Small intestine (tissue), 7 donors: ENCODE measurements at regions not wholly inside any gene's neighbourhood (a gene's known extent, or its start where the extent isn't known, plus 50 kb on each side); places are given as distances from the start of the nearest gene placed in this dataset.
"Not testable (repeated sequence)": the region's sequence is repeated elsewhere in the genome, so short reads cannot be mapped to it uniquely, and the experiment has no call there.

Experiments used
- DNase-seq, 2 donors: peaks; one replicate each; pipeline versions ENCODE4 v3.0.0 to v3.0.0-alpha.2; 2013
- FAIRE-seq: peaks from 2 replicates; lab custom pipeline; 2012; peaks lifted over from hg19 to GRCh38; lab: Jason Lieb, UNC
- H3K27ac ChIP-seq, 3 donors: one replicate each; pipeline ENCODE4 v1.5.1; 2013; ENCODE audit warnings: low read length in 2 of 3, mild to moderate bottlenecking in 2 of 3, control low read depth in 1 of 3, inconsistent platforms in 1 of 3, low read depth in 1 of 3, moderate library complexity in 1 of 3
- H3K27me3 ChIP-seq, 3 donors: one replicate each; pipeline ENCODE4 v1.6.1; 2013; ENCODE audit warnings: low read length in 3 of 3, inconsistent platforms in 1 of 3; ENCODE audit not compliant: control insufficient read depth in 3 of 3, insufficient read depth in 3 of 3
- H3K36me3 ChIP-seq, 3 donors: one replicate each; pipeline ENCODE4 v1.6.1; 2013; ENCODE audit warnings: low read length in 3 of 3, inconsistent platforms in 1 of 3, low read depth in 1 of 3, mild to moderate bottlenecking in 1 of 3, moderate library complexity in 1 of 3; ENCODE audit not compliant: control insufficient read depth in 3 of 3, insufficient read depth in 2 of 3
- H3K4me1 ChIP-seq, 3 donors: one replicate each; pipeline ENCODE4 v1.6.1; 2013; ENCODE audit warnings: low read length in 2 of 3, inconsistent platforms in 1 of 3, low read depth in 1 of 3, mild to moderate bottlenecking in 1 of 3, moderate library complexity in 1 of 3; ENCODE audit not compliant: control insufficient read depth in 3 of 3, insufficient read depth in 2 of 3
- H3K4me3 ChIP-seq, 3 donors: one replicate each; pipeline ENCODE4 v1.5.1; 2013; ENCODE audit warnings: low read length in 3 of 3, control low read depth in 1 of 3, inconsistent platforms in 1 of 3, low read depth in 1 of 3, mild to moderate bottlenecking in 1 of 3, moderate library complexity in 1 of 3
- H3K9me3 ChIP-seq, 2 donors: one replicate each; pipeline ENCODE4 v1.6.1; 2013; ENCODE audit warnings: low read depth in 1 of 2, low read length in 1 of 2; ENCODE audit not compliant: control insufficient read depth in 2 of 2, insufficient read depth in 1 of 2
- WGBS, 3 donors: extraction: QIAGEN DNeasy Blood & Tissue Kit; methylation state at CpG; one replicate each; pipeline ENCODE4 v1.1.7; 2013; 5-methylcytosine and 5-hydroxymethylcytosine counted together
- donor health status: healthy with polysubstance abuse.
- donor health status: control.
- donor health status: control.
- donor health status: Bipolar disorder and iron deficiency.
- donor health status: healthy.

- Histone ChIP-seq H3K9me3 (no peaks in the 10 kb centered on the region), H3K36me3 (no peaks in the 10 kb centered on the region), H3K27me3 (no peaks in the 10 kb centered on the region), H3K27ac (no peak overlapping the region), H3K4me1 (no peaks in the 10 kb centered on the region), H3K4me3 (no peak overlapping the region)
- no peak for FAIRE-seq
- WGBS, 3 donors = 45 to 73% (median 53%) methylated on average over 3 of the region's 3 CpGs
- no peak for DNase-seq
These were observed 117.1 kb upstream of the MRPS22 start for GRCh38 chr3:139226731-139227130.

- Histone ChIP-seq H3K4me3 (no peak overlapping the region), H3K9me3 (no peaks in the 10 kb centered on the region), H3K27me3 (no peaks in the 10 kb centered on the region), H3K27ac (no peak overlapping the region), H3K36me3 (no peaks in the 10 kb centered on the region), H3K4me1 (no peaks in the 10 kb centered on the region)
- DNase-seq = no peak
- FAIRE-seq = no peak
- 27 to 42% (median 31%) methylated on average over 1 of the region's 1 CpG for WGBS, 3 donors
These were observed 116.7 kb upstream of the MRPS22 start for GRCh38 chr3:139227165-139227564.

- no peak for DNase-seq
- Histone ChIP-seq H3K36me3 (no peaks in the 10 kb centered on the region), H3K4me1 (no peaks in the 10 kb centered on the region), H3K9me3 (no peaks in the 10 kb centered on the region), H3K4me3 (no peak overlapping the region), H3K27me3 (no peaks in the 10 kb centered on the region), H3K27ac (no peak overlapping the region)
- 10 to 61% (median 36%) methylated on average over 4 of the region's 4 CpGs for WGBS, 3 donors
- no peak for FAIRE-seq
These were observed 116.0 kb upstream of the MRPS22 start for GRCh38 chr3:139227827-139228226.

GRCh38 chr3:139230391-139230790 lies 113.4 kb upstream of the MRPS22 start:
- WGBS, 3 donors = 89 to 92% (median 92%) methylated on average over 8 of the region's 8 CpGs
- FAIRE-seq (no peak), DNase-seq (no peak)
- Histone ChIP-seq H3K27me3 (no peaks in the 10 kb centered on the region), H3K9me3 (no peaks in the 10 kb centered on the region), H3K4me3 (no peak overlapping the region), H3K27ac (no peak overlapping the region), H3K36me3 (no peaks in the 10 kb centered on the region), H3K4me1 (no peaks in the 10 kb centered on the region)

GRCh38 chr3:139231555-139232281 lies 112.1 kb upstream of the MRPS22 start:
- no peak for DNase-seq
- no peaks in the 10 kb centered on the region for H3K27me3 ChIP-seq
- no peaks in the 10 kb centered on the region for H3K4me1 ChIP-seq
- FAIRE-seq = no peak
- H3K36me3 ChIP-seq = no peaks in the 10 kb centered on the region
- no peaks in the 10 kb centered on the region for H3K9me3 ChIP-seq
- no peak overlapping the region for H3K27ac ChIP-seq
- 69 to 88% (median 74%) methylated on average over 5 of the region's 5 CpGs for WGBS, 3 donors
- H3K4me3 ChIP-seq = no peak overlapping the region

GRCh38 chr3:139232341-139232740 lies 111.5 kb upstream of the MRPS22 start:
- H3K4me1 ChIP-seq, H3K27ac ChIP-seq, H3K9me3 ChIP-seq, DNase-seq, H3K36me3 ChIP-seq, FAIRE-seq, H3K27me3 ChIP-seq, H3K4me3 ChIP-seq: not testable (repeated sequence)
- 84 to 89% (median 84%) methylated on average over 3 of the region's 3 CpGs for WGBS, 3 donors

GRCh38 chr3:139234491-139234890 lies 109.3 kb upstream of the MRPS22 start:
- no peaks in the 10 kb centered on the region for H3K4me1 ChIP-seq
- H3K27ac ChIP-seq = no peak overlapping the region
- FAIRE-seq (no peak), DNase-seq (no peak)
- peaks cover 0 to 4% (median 0%) of the 10 kb centered on the region in 3 donors for H3K27me3 ChIP-seq
- no peaks in the 10 kb centered on the region for H3K9me3 ChIP-seq
- H3K36me3 ChIP-seq = no peaks in the 10 kb centered on the region
- 65 to 79% (median 78%) methylated on average over 3 of the region's 3 CpGs for WGBS, 3 donors
- H3K4me3 ChIP-seq = no peak overlapping the region

- Histone ChIP-seq H3K4me3 (no peak overlapping the region), H3K27me3 (peaks cover 0 to 4% (median 0%) of the 10 kb centered on the region in 3 donors), H3K36me3 (no peaks in the 10 kb centered on the region), H3K27ac (no peak overlapping the region), H3K9me3 (no peaks in the 10 kb centered on the region), H3K4me1 (no peaks in the 10 kb centered on the region)
- FAIRE-seq = no peak
- WGBS, 3 donors = 57 to 82% (median 69%) methylated on average over 1 of the region's 1 CpG
- DNase-seq = no peak
These were observed 108.6 kb upstream of the MRPS22 start for GRCh38 chr3:139235192-139235591.

- no peaks in the 10 kb centered on the region for H3K9me3 ChIP-seq
- peaks cover 0 to 4% (median 4%) of the 10 kb centered on the region in 3 donors for H3K27me3 ChIP-seq
- no peak overlapping the region for H3K4me3 ChIP-seq
- WGBS, 3 donors = 71 to 88% (median 85%) methylated on average over 3 of the region's 3 CpGs
- no peak for DNase-seq
- no peak for FAIRE-seq
- H3K36me3 ChIP-seq = no peaks in the 10 kb centered on the region
- no peak overlapping the region for H3K27ac ChIP-seq
- no peaks in the 10 kb centered on the region for H3K4me1 ChIP-seq
These were observed 107.5 kb upstream of the MRPS22 start for GRCh38 chr3:139236336-139236735.
